Fibroblast of pulmonary artery (primary cell): ENCODE measurements at regions not wholly inside any gene's neighbourhood (a gene's known extent, or its start where the extent isn't known, plus 50 kb on each side); places are given as distances from the start of the nearest gene placed in this dataset.

Experiments
- DNase-seq: peaks from one replicate; pipeline ENCODE4 v3.0.0-alpha.2; 2010; ENCODE audit warnings: low read depth
- H3K4me3 ChIP-seq: replicated peaks from 2 replicates; pipeline ENCODE4 v1.5.1; 2011; ENCODE audit warnings: low read depth, mild to moderate bottlenecking, control low read depth, low read length, moderate library complexity
- TF ChIP-seq, protein P1 (sequence below): IDR thresholded peaks from 2 replicates; pipeline ENCODE4 v1.5.1; 2011; ENCODE audit warnings: mild to moderate bottlenecking, control low read depth, low read length, inconsistent platforms; ENCODE audit errors: missing control alignments

GRCh38 chr2:104109356-104109755, 744.6 kb upstream of the POU3F3 start:
- DNase-seq: no peak
- TF ChIP-seq, protein P1, sequence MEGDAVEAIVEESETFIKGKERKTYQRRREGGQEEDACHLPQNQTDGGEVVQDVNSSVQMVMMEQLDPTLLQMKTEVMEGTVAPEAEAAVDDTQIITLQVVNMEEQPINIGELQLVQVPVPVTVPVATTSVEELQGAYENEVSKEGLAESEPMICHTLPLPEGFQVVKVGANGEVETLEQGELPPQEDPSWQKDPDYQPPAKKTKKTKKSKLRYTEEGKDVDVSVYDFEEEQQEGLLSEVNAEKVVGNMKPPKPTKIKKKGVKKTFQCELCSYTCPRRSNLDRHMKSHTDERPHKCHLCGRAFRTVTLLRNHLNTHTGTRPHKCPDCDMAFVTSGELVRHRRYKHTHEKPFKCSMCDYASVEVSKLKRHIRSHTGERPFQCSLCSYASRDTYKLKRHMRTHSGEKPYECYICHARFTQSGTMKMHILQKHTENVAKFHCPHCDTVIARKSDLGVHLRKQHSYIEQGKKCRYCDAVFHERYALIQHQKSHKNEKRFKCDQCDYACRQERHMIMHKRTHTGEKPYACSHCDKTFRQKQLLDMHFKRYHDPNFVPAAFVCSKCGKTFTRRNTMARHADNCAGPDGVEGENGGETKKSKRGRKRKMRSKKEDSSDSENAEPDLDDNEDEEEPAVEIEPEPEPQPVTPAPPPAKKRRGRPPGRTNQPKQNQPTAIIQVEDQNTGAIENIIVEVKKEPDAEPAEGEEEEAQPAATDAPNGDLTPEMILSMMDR: no peak
- no peak overlapping the region for H3K4me3 ChIP-seq

DNA sequence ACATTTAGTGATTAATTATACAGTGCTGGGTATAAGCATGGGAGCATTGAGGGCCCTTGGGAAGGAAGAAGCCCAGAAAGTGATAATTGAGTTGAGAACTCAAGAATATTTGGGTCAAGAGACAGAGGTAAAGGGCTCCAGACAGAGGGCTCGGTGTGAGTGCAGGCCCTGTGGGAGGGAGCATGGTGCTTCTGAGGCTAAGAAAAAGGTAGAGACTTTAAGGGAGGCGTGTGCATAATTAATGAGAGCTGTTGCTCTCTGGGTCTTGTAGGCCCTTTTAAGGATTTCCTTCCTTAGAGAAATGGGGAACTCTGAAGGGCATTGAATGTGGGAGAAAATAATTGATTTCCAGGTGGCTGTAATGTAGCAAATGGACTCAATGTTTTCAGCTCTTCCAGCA, 735.0 kb upstream of the POU3F3 start:
- TF ChIP-seq, protein P1: no peak
- DNase-seq: no peak
- H3K4me3 ChIP-seq: no peak overlapping the region

- TF ChIP-seq, protein P1: no peak
- no peak overlapping the region for H3K4me3 ChIP-seq
- no peak for DNase-seq
Measured at GRCh38 chr2:104120171-104120570, 733.7 kb upstream of the POU3F3 start.

DNA sequence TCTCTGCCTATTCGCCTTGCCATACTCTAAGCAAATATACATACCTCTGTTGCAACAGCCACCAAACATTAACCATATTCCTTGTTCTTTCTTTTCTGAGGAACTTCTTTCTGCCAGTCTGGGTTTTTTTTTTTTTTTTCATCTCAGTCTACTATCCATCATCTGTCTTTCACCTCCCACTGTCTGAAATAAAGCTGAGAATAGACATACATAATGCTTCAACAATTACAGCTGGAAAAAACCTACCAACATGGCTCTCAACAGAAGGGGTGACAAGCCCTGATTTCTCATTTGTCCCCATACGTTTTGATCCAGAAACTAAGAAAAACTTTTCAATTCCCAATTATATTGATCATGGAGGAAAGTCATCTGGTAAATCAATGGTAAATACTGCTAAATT, 728.8 kb upstream of the POU3F3 start:
- H3K4me3 ChIP-seq: no peak overlapping the region
- TF ChIP-seq, protein P1: no peak
- no peak for DNase-seq

DNA sequence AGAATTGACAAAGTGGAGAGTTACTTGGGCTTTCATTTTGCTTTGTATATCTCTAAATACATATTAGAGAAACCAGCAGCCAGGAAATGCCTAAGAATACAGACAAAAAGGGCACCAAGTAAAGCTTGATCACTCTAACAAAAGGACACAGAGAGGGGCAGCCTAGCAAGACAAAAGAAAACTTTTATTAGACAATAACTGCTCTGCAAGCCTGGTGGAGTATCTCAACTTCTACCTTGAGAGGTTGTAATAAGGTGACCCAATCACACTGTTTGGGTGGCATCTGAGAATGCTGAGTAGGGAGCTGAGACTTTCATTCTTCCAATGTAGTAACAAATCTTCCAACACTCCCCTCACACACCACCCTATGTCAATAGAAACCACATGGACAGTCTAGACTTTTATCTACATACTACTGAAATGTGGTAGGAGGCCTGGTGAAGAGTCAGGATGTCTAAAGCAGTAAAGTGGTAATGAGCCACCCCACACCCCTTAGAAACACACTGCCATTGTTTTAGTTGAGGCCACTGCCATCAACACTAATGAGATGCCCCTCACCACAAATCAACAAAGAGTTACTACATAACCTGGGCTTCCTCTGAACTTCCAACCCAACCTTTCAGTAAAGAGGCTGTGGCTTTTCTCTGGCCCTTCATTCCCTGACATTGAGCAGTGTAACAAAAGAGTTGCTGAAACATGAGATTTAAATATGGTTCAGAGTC, 726.7 kb upstream of the POU3F3 start:
- no peak overlapping the region for H3K4me3 ChIP-seq
- no peak for DNase-seq
- TF ChIP-seq, protein P1: no peak

- H3K4me3 ChIP-seq: no peak overlapping the region
- DNase-seq: no peak
- TF ChIP-seq, protein P1: no peak
Measured at GRCh38 chr2:104140361-104140760, 713.6 kb upstream of the POU3F3 start.

DNA sequence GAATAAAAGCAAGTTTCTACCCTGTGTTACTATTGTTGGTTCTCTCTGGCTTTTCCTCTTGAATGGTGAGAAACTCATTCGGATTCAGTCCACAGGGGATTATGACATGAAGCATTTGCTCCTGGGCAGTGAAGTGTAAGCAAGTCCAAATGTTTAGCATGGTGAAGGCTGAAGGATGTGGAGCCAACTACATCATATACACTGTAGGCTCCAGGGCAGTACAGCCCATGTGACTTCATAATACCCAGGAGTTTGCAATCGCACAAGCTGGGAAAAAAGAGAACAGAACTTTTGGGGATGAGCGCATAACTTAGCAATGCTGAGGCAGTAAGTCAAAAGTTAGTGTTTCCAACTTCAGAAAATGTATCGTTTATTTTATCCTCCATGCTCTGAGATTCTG, 695.7 kb upstream of the POU3F3 start:
- TF ChIP-seq, protein P1: no peak
- no peak for DNase-seq
- H3K4me3 ChIP-seq: no peak overlapping the region
